Suppressor macrophage treated with lipopolysaccharide for 1 hour (primary cell): ENCODE measurements at regions not wholly inside any gene's neighbourhood (a gene's known extent, or its start where the extent isn't known, plus 50 kb on each side); places are given as distances from the start of the nearest gene placed in this dataset.

ENCODE experiments used
- DNase-seq, 3 donors: peaks; one replicate each; pipeline ENCODE4 v3.0.0-alpha.2; 2020 to 2022

GRCh38 chr1:79396901-79397300, 390.4 kb upstream of the ADGRL4 start:
- no peak for DNase-seq

GRCh38 chr1:79388694-79389361, 382.3 kb upstream of the ADGRL4 start:
- DNase-seq = no peak

- DNase-seq = no peak
Observed at GRCh38 chr1:79386730-79387129, 380.2 kb upstream of the ADGRL4 start.

GRCh38 chr1:79380078-79380477, 373.5 kb upstream of the ADGRL4 start:
- no peak for DNase-seq

GRCh38 chr1:79376106-79376505, 369.6 kb upstream of the ADGRL4 start:
- DNase-seq = no peak

GRCh38 chr1:79375352-79375751, 368.8 kb upstream of the ADGRL4 start:
- DNase-seq = no peak

GRCh38 chr1:79374397-79374796, 367.9 kb upstream of the ADGRL4 start:
- DNase-seq = no peak

- DNase-seq = no peak
Observed at GRCh38 chr1:79373481-79374125, 367.1 kb upstream of the ADGRL4 start.

GRCh38 chr1:79371802-79372201, 365.3 kb upstream of the ADGRL4 start:
- no peak for DNase-seq

GRCh38 chr1:79369091-79369490, 362.6 kb upstream of the ADGRL4 start:
- DNase-seq = no peak

- DNase-seq = no peak
Observed at GRCh38 chr1:79364896-79365295, 358.4 kb upstream of the ADGRL4 start.

GRCh38 chr1:79363430-79363829, 356.9 kb upstream of the ADGRL4 start:
- no peak for DNase-seq

GRCh38 chr1:79362470-79362869, 355.9 kb upstream of the ADGRL4 start:
- DNase-seq = no peak

- DNase-seq = no peak
Observed at GRCh38 chr1:79355090-79355489, 348.6 kb upstream of the ADGRL4 start.

GRCh38 chr1:79353224-79353623, 346.7 kb upstream of the ADGRL4 start:
- DNase-seq = peak; percentile 27 to 46 (median 36)

GRCh38 chr1:79326875-79327274, 320.3 kb upstream of the ADGRL4 start:
- no peak for DNase-seq

GRCh38 chr1:79325705-79326104, 319.2 kb upstream of the ADGRL4 start:
- DNase-seq = no peak

- DNase-seq = no peak
Observed at GRCh38 chr1:79325126-79325525, 318.6 kb upstream of the ADGRL4 start.

GRCh38 chr1:79323239-79324025, 316.9 kb upstream of the ADGRL4 start:
- peak in 1 of 3 donors; percentile 7 for DNase-seq

- DNase-seq = no peak
Observed at GRCh38 chr1:79322511-79323027, 316.0 kb upstream of the ADGRL4 start.

- DNase-seq = no peak
Observed at GRCh38 chr1:79312438-79312837, 305.9 kb upstream of the ADGRL4 start.

GRCh38 chr1:79310609-79311008, 304.1 kb upstream of the ADGRL4 start:
- no peak for DNase-seq

GRCh38 chr1:79304131-79304530, 297.6 kb upstream of the ADGRL4 start:
- DNase-seq = no peak

- no peak for DNase-seq
Observed at GRCh38 chr1:79303040-79303439, 296.5 kb upstream of the ADGRL4 start.
